ENCODE measurements at regions not wholly inside any gene's neighbourhood (a gene's known extent, or its start where the extent isn't known, plus 50 kb on each side); places are given as distances from the start of the nearest gene placed in this dataset.

GRCh38 chr12:58408516-58408915 is 467.1 kb downstream of the ATP23 start:
- no peaks in the 10 kb centered on the region for H3K9me3 ChIP-seq
- TF ChIP-seq CTCF (IDR thresholded peaks at IDR 0.05): no peak
- H3K27ac ChIP-seq: no peak overlapping the region
- H3K36me3 ChIP-seq: no peaks in the 10 kb centered on the region
- H3K4me3 ChIP-seq: no peak overlapping the region
- no peaks in the 10 kb centered on the region for H3K4me1 ChIP-seq
- no peak for DNase-seq
- no peaks in the 10 kb centered on the region for H3K27me3 ChIP-seq (ENCODE audit: low read depth)
- no peak for ATAC-seq
- intact Hi-C loops (cut with DNase I): no loop called here

- DNase-seq (no peak), ATAC-seq (no peak)
- no peak for TF ChIP-seq CTCF (IDR thresholded peaks at IDR 0.05)
- Histone ChIP-seq H3K4me3 (no peak overlapping the region), H3K27me3 (ENCODE audit: low read depth) (no peaks in the 10 kb centered on the region), H3K4me1 (no peaks in the 10 kb centered on the region), H3K27ac (no peak overlapping the region), H3K9me3 (no peaks in the 10 kb centered on the region), H3K36me3 (no peaks in the 10 kb centered on the region)
- intact Hi-C loops (cut with DNase I): no loop called here
Observed at GRCh38 chr12:58412461-58413060, 471.2 kb downstream of the ATP23 start.

GRCh38 chr12:58413794-58414193 is 472.4 kb downstream of the ATP23 start:
- intact Hi-C loops (cut with DNase I): no loop called here
- H3K4me1 ChIP-seq: no peaks in the 10 kb centered on the region
- no peak overlapping the region for H3K27ac ChIP-seq
- H3K27me3 ChIP-seq (ENCODE audit: low read depth): no peaks in the 10 kb centered on the region
- no peak overlapping the region for H3K4me3 ChIP-seq
- no peak for DNase-seq
- TF ChIP-seq CTCF (IDR thresholded peaks at IDR 0.05): no peak
- no peaks in the 10 kb centered on the region for H3K9me3 ChIP-seq
- no peaks in the 10 kb centered on the region for H3K36me3 ChIP-seq
- no peak for ATAC-seq

- no peaks in the 10 kb centered on the region for H3K9me3 ChIP-seq
- intact Hi-C loops (cut with DNase I): no loop called here
- no peaks in the 10 kb centered on the region for H3K4me1 ChIP-seq
- no peaks in the 10 kb centered on the region for H3K27me3 ChIP-seq (ENCODE audit: low read depth)
- no peak for ATAC-seq
- no peaks in the 10 kb centered on the region for H3K36me3 ChIP-seq
- no peak for TF ChIP-seq CTCF (IDR thresholded peaks at IDR 0.05)
- H3K27ac ChIP-seq: no peak overlapping the region
- no peak for DNase-seq
- H3K4me3 ChIP-seq: no peak overlapping the region
Observed at GRCh38 chr12:58414398-58414871, 473.1 kb downstream of the ATP23 start.

- Histone ChIP-seq H3K27me3 (ENCODE audit: low read depth) (no peaks in the 10 kb centered on the region), H3K9me3 (no peaks in the 10 kb centered on the region), H3K4me3 (no peak overlapping the region), H3K4me1 (no peaks in the 10 kb centered on the region), H3K27ac (no peak overlapping the region), H3K36me3 (no peaks in the 10 kb centered on the region)
- DNase-seq: no peak
- intact Hi-C loops (cut with DNase I): no loop called here
- ATAC-seq: no peak
- no peak for TF ChIP-seq CTCF (IDR thresholded peaks at IDR 0.05)
Observed at GRCh38 chr12:58415716-58416115, 474.3 kb downstream of the ATP23 start.
